AG04450 (cell line): ENCODE measurements at regions not wholly inside any gene's neighbourhood (a gene's known extent, or its start where the extent isn't known, plus 50 kb on each side); places are given as distances from the start of the nearest gene placed in this dataset.

ENCODE experiments used
- CTCF ChIA-PET: fragments of 300-600, 350-600 bp; formaldehyde crosslinking; extraction: SDS; loops from one replicate; lab custom pipeline; 2022; ENCODE audit warnings: antibody characterized with exemption, inconsistent platforms; lab: Charles Lee
- POLR2A ChIA-PET: fragments of 350-600 bp; formaldehyde crosslinking; extraction: SDS; loops from one replicate; lab custom pipeline; 2021; ENCODE audit warnings: antibody characterized with exemption, inconsistent platforms; lab: Yijun Ruan, JAX
- DNase-seq: peaks from one replicate; pipeline ENCODE4 v3.0.0-alpha.2; 2011; ENCODE audit warnings: low read depth, low spot score
- H3K27ac ChIP-seq: one replicate; pipeline ENCODE4 v1.5.1; 2012; ENCODE audit warnings: low read depth, low read length, control low read depth
- H3K27me3 ChIP-seq: one replicate; pipeline ENCODE4 v1.6.0; 2012; ENCODE audit warnings: low read length; ENCODE audit not compliant: control insufficient read depth, insufficient read depth
- H3K4me3 ChIP-seq: 2 replicates; pipeline ENCODE4 v1.5.1; 2011; ENCODE audit warnings: mild to moderate bottlenecking, low read depth, low read length, control low read depth
- H3K9me3 ChIP-seq: 2 replicates; pipeline ENCODE4 v1.5.1; 2012; ENCODE audit warnings: low read length; ENCODE audit not compliant: control insufficient read depth, insufficient read depth
- CTCF ChIP-seq: IDR thresholded peaks from 2 replicates; pipeline ENCODE4 v1.5.1; 2011; ENCODE audit warnings: low read depth, low read length, control low read depth, inconsistent platforms

- POLR2A ChIA-PET: no interaction called here
- H3K27me3 ChIP-seq: peaks cover 12% of the 10 kb centered on the region
- TF ChIP-seq CTCF: no peak
- DNase-seq: no peak
- no peak overlapping the region for H3K4me3 ChIP-seq
- CTCF ChIA-PET: no interaction called here
- H3K27ac ChIP-seq: no peak overlapping the region
- H3K9me3 ChIP-seq: no peaks in the 10 kb centered on the region
Observed at GRCh38 chr18:22094358-22094734, 75.0 kb upstream of the GATA6 start.

DNA sequence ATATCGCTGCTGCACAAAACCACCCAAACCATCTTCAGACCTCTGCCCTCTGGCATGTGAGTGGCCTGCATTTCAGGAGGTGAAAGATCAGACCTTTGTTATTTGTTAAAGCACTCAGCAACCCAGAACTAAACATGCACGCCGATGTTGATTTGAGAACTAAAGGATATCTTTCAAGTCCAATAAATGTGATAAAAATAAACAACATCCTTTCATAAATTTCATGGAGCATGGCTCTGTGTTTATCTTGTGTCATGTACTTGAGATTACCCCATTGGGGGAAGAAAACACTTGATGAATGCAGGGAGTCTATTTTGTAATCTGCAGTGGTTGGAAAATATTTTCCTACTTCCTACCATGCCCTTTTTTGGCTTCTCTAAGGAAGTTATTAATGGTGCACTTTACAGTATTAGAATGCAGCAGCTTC, 70.8 kb upstream of the GATA6 start:
- Histone ChIP-seq H3K27me3 (peaks cover 16% of the 10 kb centered on the region), H3K4me3 (no peak overlapping the region), H3K9me3 (no peaks in the 10 kb centered on the region), H3K27ac (no peak overlapping the region)
- ChIA-PET POLR2A (no interaction called here), CTCF (no interaction called here)
- no peak for DNase-seq
- no peak for TF ChIP-seq CTCF

- TF ChIP-seq CTCF: no peak
- no peak overlapping the region for H3K4me3 ChIP-seq
- peaks cover 12% of the 10 kb centered on the region for H3K27me3 ChIP-seq
- ChIA-PET CTCF (no interaction called here), POLR2A (no interaction called here)
- DNase-seq: no peak
- H3K27ac ChIP-seq: no peak overlapping the region
- no peaks in the 10 kb centered on the region for H3K9me3 ChIP-seq
Observed at GRCh38 chr18:22099925-22100324, 69.5 kb upstream of the GATA6 start.

DNA sequence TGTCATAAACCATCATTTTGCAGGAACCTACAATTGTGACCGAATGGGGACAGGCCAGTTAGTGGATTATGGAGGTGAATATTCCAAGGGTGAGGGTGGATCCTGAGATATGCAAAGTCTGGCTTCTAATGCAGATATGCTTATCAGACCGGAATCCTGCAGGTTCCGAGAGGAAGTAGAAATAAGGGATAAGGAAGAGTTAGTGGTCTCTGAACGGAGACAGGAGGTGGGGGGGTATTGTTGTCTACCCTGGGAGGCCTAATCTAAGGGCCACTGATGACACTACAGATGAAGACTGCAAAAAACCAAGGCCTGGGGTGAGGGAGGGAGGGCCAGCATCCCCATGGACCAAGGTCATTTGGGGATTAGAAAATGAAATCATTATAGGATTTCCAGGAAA, 67.7 kb upstream of the GATA6 start:
- TF ChIP-seq CTCF: no peak
- peaks cover 8% of the 10 kb centered on the region for H3K27me3 ChIP-seq
- DNase-seq: no peak
- no peak overlapping the region for H3K27ac ChIP-seq
- ChIA-PET CTCF (no interaction called here), POLR2A (no interaction called here)
- H3K4me3 ChIP-seq: no peak overlapping the region
- no peaks in the 10 kb centered on the region for H3K9me3 ChIP-seq

GRCh38 chr18:22102953-22103646, 66.3 kb upstream of the GATA6 start:
- Histone ChIP-seq H3K9me3 (no peaks in the 10 kb centered on the region), H3K4me3 (no peak overlapping the region), H3K27ac (no peak overlapping the region), H3K27me3 (peaks cover 6% of the 10 kb centered on the region)
- ChIA-PET CTCF (no interaction called here), POLR2A (no interaction called here)
- no peak for TF ChIP-seq CTCF
- no peak for DNase-seq
